ENCODE measurements at regions not wholly inside any gene's neighbourhood (a gene's known extent, or its start where the extent isn't known, plus 50 kb on each side); places are given as distances from the start of the nearest gene placed in this dataset.

DNA sequence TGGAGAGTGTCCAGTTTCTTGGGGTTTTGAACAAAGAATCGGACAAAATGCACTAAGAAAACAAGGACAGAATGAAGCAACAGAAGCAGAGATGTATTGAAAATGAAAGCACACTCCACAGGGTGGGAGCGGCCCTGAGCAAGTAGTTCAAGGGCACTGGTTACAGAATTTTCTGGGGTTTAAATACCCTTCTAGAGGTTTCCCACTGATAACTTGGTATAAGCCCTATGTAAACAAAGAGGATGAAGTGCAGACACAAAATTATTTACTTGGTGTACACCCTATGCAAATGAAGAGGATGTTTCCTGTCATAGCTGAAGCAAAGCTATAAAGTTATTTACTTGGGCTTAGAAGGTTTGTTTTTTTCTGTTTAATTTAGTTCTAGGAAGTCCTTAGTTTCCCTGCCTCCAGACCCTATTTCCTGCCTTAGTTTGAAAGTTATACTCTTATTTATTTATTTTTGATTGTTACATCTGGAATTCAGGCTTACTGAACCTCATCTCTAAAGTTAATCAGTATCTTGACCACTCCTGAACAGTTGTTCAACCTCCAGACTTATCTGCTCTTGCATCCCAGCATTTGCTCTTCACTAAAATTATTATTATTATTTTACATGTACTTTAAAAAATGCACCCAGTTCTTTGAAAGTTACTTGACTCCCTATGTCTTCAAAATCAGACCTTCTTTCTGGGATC is 193.5 kb downstream of the SPP2 start:
- DNase-seq: no peak

DNA sequence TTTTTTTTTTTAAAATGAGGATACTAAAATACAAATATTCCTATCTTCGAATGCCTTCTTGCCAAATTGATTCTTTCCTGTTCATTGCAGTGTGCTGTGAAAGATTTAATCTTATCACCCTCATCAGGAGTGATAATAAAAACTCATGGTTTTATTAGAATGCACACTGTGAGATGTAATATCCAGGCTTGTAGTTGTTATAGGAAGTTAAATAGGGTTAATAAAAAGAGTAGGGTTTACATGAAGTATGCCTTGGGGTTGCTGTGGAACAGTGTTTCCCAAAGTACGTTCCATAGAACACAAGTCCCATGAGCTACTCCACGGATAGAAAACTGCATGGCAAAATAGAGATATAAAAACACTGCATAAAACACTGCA is 191.9 kb downstream of the SPP2 start:
- DNase-seq: no peak

DNA sequence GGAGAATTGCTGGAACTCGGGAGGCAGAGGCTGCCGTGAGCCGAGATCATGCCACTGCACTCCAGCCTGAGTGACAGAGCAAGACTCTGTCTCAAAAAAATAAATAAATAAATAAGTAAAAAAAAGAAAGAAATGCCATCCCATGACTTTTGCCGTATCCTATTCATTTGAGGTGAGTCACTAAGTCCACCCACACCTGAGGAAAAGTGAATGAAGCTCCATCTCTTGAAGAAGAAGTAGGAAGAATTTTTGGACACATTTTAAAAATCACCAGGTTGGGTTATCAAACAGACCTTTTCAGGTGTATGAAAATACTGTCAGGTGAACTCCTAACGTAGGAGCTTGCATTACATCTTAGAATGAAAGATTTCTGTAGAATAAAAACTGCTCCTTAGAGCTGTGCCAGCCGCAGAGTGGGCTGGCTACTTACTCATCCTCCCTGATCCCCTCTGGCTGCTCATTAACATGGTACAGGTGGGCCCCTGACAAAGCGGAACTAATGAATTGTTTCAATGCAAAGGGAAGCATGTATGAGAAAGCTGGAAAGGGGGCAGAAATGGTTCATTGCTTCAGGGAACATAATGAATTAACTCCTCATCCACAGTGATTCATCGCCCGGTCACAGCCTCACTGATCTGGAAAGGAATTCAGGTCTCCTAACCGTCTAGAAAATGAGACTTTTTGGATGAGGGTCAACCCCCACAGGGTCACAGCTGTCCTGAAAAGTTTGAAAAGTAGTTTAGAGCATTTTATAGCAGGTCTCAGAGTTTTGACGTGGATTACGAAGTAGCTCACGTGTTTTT is 191.4 kb downstream of the SPP2 start:
- DNase-seq: no peak

DNA sequence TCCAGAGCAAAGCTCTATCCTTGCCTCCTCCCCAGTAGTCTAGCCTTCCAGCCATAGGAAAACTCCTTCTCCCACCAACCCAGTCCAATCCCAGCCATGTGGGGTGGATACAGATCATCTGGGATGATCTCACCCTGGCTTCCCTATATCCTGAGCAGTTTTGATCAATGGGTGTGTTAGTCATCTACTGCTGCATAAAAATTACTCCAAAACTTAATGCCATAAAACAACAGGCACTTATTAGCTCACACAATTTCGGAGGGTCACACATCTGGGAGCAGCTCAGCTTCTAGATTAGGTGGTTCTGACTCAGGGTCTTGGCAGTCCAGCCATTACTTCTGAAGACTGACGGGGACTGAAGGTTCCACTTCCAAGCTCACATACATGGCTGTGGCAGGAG is 190.4 kb downstream of the SPP2 start:
- no peak for DNase-seq

DNA sequence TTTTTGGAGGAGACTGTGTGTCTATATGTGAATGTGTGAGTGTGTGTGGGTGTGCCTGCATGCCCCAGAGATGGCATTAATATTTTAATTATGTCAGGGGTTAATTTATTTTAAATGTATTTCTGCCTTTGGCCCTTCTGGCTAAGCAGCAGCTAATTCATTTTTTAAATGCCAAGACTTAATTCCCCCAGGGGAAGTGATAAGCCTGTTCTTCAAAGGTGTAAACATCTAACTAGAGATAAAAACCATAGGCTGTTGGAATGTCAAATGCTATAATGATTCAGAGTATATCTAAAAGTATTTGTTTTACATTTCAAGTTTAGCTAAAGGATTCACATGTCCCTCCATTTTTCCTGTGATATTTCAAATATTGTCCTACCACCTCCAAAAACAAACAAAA is 184.7 kb downstream of the SPP2 start:
- no peak for DNase-seq

DNA sequence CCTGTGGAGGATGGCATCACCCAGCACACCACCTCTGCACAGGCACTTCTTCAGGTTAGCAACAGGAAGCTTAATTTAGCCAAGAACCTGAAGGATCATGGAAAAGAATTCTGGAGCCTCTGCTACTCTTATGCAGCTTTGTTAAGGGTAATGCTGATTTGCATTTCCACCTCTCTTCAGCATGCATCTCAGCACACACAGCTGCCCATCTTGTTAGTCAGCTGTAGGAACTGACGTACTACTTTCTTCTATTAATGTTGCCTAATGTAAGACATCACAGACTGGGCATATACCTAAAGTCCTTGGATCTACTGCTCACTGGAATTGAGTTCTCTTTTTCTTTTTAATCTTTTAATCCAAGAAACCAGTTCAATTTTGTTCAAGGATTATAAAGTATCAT is 181.0 kb downstream of the SPP2 start:
- no peak for DNase-seq

DNA sequence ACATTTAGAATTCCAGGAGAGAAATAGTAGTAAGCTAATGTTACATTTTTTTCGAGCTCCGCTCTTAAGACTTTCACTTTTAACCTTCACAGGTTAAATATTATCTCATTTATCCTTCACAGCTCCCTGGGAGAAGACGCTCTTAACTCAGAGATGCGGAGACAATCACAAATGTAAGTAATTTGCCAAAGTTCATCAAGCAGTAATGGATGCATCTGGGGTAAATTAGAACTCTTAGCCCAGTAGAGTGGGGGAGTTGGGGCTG is 168.5 kb downstream of the SPP2 start:
- no peak for DNase-seq

DNA sequence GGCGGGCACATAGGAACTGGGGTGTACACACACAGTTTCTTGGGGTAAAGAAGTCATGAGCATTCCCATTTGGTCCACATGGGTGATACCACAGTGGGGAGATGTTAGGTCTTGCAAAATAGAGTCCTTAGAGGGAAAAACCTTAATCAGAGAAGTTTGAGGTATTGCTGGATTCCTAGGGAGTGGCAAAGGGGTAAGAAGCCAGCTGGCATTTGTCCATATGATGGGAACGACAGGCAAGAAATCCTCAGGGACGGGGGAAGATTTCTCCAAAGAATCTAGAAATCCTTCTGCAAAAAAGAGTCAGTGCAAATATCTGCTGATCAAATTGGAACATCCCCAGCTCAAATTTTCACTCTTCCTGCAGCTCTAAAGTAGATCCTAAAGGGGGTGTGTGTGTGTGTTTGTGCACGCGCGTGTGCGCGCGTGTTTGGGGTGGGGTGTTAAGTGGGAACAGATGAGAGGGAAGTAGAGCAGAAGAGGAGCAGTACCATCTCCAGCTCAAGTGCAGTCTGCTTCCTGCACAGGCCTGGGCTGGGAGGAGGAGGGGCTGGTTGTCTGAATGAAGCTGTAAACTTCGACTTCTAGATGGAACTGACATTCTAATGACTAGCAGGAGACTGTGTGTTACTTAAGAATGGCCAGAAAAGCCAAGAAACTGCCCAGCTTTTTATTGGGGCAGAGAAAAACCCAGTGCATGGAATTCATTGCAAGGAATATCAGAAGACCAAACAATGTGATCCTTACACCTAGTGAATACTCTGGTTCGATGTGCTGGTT is 168.0 kb downstream of the SPP2 start:
- DNase-seq: no peak

DNA sequence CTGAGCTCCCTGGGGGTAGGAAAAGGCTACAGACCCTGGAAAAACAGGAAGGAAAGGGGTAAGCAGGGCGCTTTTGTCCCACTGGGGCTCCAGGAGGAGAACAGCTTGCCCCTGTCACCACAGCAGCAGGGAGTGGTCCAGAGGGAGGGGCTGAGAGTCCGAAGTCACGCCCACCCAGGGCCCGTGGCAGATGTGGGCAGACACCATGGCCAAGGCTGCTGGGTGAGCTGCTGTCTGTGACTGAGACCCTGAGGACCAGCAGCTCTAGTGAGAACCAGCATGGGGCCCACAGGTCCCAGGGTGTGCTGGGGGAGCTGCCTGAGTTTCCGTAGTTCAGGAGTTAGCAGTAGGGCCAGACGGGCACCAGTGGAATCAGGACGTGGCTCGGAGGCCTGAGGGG is 162.0 kb downstream of the SPP2 start:
- no peak for DNase-seq

DNA sequence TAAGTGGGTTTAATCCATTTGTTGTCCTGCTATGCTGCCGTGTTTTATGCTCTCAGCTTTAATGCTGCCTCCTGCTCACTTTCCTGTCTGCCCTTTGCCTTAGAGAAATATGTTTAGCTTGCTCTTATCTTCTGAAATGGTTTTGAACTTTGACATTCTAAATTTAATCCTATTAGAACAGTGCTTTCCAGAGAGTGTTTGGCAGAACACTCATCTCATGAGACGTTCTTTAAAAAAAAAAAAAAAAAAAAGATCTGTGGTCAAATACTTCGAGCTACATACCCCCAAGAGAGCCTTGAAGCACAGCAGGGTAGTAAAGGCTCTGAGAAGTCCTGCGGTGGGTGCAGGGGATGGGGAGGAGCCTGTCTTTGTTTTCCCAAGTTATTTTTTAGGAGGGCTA is 161.3 kb downstream of the SPP2 start:
- DNase-seq: no peak

DNA sequence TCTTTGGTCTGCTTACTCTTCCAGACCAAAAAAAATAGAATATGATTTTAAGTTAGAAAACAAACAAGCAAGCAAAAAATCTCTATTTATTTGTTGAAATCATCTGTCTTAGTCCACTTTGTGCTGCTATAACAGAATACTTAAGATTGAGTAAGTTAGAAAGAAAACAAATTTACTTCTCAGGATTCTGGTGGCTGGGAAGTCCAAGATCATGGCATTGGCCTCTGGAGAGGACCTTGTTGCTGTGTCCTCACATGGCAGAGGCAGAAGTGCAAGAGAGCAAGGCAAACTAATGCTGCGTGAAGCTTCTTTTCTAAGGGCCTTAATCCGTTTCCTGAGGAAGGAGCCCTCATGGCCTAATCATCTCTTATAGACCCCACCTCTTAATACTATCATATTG is 156.2 kb downstream of the SPP2 start:
- no peak for DNase-seq

DNA sequence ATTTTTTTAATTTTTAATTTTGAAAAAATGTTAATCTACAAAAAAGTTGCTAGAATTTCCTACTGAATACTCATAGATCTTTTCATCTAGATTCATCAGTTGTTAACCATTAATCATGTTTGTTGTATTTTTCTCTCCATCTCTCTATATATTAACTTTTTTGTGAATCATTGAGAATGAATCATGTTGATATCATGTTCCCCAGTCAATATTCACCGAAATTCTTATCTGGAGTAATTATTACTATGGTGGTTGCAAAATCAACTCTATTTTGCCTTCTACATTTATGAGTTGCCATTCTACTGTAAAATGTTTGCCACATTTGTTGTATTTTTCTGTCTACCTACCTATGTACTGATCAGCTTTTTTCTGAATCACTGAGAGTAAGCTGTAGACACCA is 154.0 kb downstream of the SPP2 start:
- no peak for DNase-seq

DNA sequence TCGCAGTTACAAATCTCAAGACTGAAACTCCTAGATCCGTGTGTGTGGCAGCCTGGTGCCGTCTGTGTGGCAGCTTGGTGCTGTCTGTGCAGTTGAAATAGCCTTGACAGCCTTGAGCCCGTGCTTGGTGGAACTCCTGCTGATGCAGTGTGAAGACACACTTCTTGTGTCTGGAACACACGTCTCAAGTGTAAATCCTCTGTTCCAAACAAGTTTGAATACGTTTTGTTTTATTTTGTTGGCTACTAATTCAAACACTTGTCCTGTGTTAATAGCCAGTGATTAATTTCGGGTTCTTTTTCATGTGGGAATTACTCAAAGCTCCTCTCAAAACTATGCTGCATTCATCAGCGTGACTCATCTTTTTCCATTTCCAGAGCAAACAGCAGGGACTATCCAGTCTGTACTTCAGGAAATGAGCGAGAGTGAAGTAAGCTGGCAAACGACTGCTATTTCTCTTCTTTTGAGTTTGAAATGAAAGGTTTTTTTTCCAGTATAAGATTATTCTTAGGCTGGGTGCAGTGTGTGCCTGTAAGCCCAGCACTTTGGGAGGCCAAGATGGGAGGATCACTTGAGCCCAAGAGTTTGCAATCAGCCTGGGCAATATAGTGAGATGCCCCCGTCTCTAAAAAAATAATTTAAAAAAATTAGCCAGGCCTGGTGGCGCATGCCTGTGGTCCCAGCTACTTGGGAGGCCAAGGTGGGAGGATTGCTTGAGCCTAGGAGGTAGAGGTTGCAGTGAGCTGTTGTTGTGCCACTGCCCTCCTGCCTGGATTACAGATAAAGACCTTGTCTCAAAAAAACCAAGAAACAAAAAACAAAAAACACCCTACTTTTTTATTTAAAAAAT is 152.9 kb downstream of the SPP2 start:
- no peak for DNase-seq

DNA sequence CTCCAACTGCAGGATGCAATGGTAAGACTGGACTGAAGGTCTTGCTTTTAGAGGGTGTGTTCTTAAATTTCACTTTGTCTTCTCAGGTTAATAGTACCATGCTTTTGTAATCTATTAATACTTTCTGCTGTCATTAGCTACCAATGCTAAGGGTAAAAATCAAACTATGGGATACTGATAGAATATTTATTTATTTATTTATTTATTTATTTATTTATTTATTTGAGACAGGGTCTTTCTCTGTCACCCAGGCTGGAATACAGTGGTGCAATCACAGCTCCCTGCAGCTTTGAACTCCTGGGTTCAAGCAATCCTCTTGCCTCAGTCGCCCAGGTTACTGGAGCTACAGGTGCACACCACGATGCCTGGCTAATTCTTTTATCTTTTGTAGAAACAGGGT is 152.1 kb downstream of the SPP2 start:
- DNase-seq: no peak

DNA sequence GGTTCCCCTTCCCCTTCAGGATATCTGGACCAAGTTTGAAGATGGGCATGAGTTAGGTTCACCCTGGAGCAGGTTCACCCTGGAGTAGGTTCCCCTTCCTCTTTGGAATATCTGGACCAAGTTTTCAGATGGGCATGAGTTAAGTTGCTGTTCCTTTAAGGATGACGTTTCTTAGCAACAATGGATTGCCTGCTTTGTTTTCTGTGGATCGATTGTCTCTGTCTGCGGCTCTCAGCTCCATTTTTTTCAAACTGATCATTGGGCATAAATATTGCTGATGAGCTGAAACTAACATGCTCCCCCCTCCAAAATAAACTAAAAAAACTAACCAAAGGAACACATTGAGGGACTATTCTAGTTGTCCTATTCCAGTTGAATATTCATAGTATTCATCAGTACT is 149.5 kb downstream of the SPP2 start:
- no peak for DNase-seq

DNA sequence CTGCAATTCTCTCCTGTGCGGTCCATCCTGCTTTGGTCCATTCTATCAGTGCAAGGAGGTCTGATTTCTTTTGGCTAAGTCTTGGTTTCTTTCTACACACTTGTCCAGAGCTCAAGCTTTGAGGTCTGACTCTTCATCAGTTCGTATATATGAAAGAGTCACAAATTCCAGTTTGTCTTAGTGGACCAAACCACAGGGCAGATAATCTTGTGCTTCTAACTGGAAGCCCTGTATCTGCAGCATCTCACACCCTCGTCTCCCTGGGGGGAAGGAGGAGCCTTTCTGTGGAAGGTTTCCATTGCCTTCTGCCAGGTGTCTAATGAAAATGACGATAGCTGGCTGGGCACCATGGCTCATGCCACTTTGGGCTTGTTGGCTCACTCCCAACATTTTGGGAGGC is 148.5 kb downstream of the SPP2 start:
- DNase-seq: no peak

DNA sequence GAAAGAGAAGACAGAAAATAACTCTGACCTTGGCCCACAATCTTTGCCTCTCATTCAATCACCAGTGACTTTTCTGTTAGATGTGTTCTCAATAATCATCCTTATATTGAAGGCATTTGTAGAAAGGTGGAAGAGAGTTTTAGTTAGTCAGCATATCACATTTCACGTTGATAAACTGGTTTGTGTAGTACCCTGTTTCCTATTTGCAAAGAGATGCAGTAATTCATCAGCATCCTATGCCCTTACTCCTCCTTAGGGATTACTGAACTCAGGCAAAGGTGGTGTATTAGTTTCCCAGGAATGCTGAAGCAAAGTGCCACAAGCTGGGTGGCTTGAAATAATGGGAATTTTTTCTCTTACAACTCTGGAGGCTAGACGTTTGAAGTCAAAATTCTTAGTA is 145.0 kb downstream of the SPP2 start:
- no peak for DNase-seq

DNA sequence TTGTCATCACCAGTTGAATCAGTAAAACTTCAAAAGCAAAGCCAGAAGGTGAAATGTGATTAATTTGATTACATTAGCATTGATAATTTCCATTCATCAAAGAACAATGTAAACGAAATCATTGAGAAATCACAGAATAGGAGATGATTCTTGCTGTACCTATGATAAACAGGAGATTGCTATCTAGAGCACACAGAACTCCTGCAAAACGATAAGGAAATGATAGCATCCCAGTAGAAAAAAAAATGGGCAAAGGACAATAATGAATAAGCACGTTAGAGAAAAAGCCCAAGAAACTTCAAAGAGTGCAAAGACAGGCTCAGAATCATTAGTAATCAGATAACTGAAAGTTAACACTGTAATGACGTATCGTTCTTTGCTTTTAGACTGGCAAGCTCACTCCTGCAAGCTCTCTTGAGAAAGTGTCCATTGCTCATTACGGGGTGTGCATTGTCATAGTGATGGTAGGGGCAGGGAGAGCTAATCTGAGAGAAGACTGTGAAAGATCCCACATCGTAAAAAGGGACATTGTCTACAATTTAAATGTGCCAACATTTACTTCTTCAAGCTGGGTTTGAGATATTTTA is 143.6 kb downstream of the SPP2 start:
- DNase-seq: no peak

DNA sequence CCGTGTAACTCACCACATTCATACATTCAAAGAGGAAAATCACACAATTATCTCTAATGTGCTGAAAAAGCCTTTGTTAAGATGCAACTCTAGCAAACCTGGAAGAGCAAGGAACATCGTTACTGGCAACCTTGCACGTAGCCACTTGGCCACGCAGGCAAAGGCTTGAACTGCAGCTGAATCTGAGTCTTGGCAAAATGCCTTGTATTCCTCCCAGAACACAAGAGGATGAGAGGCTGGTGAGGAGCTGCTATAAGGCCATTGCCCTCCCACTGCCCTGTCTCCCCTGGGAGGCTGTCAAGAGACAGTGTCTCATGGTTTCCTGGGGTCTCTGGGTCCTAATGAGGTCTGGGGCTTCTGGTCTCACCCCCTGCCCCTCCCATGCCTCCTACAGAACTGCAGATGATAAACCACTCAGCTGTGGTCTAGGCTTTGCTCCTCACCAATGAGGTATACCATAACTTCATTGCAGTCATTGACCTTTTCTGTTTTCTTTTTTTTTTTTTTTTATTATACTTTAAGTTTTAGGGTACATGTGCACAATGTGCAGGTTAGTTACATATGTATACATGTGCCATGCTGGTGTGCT is 141.4 kb downstream of the SPP2 start:
- DNase-seq: peak; percentile 79

DNA sequence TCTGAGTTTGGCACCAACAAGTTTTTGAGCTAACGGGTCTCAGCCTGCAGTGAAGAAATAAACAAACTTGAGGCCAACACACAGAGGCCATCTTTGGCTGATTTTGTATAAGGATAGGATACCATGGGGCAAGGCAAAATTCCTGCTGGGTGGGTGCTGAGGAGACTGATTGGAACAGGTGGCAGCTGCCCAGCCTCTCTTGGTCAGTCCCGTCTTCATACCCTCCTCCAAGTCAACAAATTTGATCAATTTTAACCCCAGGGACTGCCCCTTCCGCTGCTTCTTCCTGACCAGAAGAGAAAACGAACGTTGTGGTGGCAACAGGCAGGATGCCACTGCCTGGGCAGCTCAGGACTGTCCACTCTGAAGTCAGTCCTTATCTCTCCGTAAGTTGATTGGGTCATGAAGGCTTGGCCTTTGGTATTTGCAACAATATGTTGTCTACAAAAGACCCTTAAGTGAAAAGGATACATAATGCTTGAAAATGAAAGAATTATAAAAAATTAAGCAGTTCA is 139.3 kb downstream of the SPP2 start:
- no peak for DNase-seq

DNA sequence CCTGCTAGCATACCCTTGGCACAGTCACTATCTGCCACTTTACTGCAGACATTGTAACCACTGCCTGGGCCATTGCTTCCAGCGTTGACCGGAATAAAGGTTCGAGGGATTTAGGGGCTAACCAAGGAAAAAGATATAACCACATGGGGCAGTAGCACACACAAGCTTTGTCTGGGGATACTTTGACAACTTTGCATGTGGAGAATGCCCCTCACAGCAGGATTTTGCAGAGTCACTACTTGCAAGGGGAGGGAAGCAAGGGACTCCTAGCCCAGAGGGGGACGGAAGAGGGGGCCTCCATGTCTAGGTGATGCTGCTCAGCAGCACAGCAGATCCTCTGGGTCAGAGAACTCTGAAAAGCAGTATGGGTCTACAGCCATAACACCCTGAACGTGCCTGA is 138.7 kb downstream of the SPP2 start:
- DNase-seq: no peak

DNA sequence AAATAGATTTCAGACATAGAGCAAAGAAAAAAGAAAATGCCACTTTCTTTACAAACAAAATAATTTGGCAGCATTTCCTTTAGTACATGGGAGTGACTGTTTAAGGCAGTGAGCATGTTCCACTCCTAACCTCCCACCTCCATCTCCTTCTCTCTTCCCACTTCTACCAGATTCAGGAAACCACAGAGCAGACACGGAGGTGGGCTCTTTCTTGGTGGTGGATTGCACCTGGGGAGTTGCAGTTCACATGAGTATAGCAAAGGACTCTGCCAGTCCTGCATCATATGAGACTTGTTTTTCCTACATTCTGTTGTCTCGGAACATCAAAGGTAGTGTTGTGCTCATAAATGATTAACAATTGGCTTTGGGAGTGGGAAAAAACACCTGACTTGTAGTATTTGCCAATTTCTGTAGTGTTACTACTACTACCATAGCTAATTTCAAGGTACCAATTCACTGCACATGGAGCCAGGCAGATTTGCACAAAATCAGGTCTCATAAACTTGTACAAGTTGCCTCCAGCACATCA is 137.2 kb downstream of the SPP2 start:
- no peak for DNase-seq

All from DMS79 (cell line).